ENCODE measurements at regions not wholly inside any gene's neighbourhood (a gene's known extent, or its start where the extent isn't known, plus 50 kb on each side); places are given as distances from the start of the nearest gene placed in this dataset.

GRCh38 chr2:121826036-121826435 lies 70.6 kb downstream of the TSN start:
- TF ChIP-seq, protein P1, sequence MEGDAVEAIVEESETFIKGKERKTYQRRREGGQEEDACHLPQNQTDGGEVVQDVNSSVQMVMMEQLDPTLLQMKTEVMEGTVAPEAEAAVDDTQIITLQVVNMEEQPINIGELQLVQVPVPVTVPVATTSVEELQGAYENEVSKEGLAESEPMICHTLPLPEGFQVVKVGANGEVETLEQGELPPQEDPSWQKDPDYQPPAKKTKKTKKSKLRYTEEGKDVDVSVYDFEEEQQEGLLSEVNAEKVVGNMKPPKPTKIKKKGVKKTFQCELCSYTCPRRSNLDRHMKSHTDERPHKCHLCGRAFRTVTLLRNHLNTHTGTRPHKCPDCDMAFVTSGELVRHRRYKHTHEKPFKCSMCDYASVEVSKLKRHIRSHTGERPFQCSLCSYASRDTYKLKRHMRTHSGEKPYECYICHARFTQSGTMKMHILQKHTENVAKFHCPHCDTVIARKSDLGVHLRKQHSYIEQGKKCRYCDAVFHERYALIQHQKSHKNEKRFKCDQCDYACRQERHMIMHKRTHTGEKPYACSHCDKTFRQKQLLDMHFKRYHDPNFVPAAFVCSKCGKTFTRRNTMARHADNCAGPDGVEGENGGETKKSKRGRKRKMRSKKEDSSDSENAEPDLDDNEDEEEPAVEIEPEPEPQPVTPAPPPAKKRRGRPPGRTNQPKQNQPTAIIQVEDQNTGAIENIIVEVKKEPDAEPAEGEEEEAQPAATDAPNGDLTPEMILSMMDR (conservative IDR thresholded peaks at IDR 0.05), result no peak
- no peak for TF ChIP-seq EZH2 (IDR thresholded peaks at IDR 0.05; ENCODE audit: low read depth)

Data from PC-9 (cell line).